ENCODE measurements at regions not wholly inside any gene's neighbourhood (a gene's known extent, or its start where the extent isn't known, plus 50 kb on each side); places are given as distances from the start of the nearest gene placed in this dataset.
"Not testable (repeated sequence)": the region's sequence is repeated elsewhere in the genome, so short reads cannot be mapped to it uniquely, and the experiment has no call there.

DNA sequence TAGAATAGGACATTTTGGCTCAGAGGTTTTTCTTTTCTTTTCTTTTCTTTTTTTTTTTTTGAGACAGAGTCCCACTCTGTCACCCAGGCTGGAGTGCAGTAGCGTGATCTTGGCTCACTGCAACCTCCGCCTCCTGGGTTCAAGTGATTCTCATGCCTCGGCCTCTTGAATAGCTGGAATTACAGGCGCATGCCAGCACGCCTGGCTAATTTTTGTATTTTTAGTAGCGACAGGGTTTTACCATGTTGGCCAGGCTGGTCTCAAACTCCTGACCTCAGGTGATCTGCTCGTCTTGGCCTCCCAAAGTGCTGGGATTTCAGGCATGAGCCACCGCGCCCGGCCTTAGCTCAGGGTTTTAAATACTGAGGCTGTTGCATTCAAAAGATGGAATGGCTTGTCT, 156.1 kb downstream of the PRL start:
- not testable (repeated sequence) for DNase-seq; H2BK120ac ChIP-seq (ENCODE audit: low read depth, low read length); H3K4me3 ChIP-seq (ENCODE audit: insufficient read depth in 1 of 2, low read depth in 1 of 2, low read length in 2 of 2); H3K18ac ChIP-seq (ENCODE audit: low read depth in 1 of 2, low read length in 2 of 2); H2BK5ac ChIP-seq (ENCODE audit: low read depth, low read length, poor library complexity, severe bottlenecking); H4K91ac ChIP-seq (ENCODE audit: low read length); H3K9ac ChIP-seq (ENCODE audit: low read length); H3K36me3 ChIP-seq (ENCODE audit: control insufficient read depth in 1 of 2, insufficient read depth in 2 of 2, low read depth in 1 of 2, low read length in 2 of 2); H2BK12ac ChIP-seq (ENCODE audit: low read length in 2 of 2); H3K9me3 ChIP-seq (ENCODE audit: control insufficient read depth, low read length); H2AFZ ChIP-seq (ENCODE audit: low read depth, low read length); H4K8ac ChIP-seq (ENCODE audit: low read length); H3K23ac ChIP-seq (ENCODE audit: low read length in 2 of 2); H3K4me2 ChIP-seq (ENCODE audit: low read length, poor library complexity, severe bottlenecking); H3K27ac ChIP-seq (ENCODE audit: low read length, poor library complexity, severe bottlenecking); H3K4ac ChIP-seq (ENCODE audit: low read depth in 1 of 2, low read length in 2 of 2); H3K14ac ChIP-seq (ENCODE audit: low read length in 2 of 2); H2BK15ac ChIP-seq (ENCODE audit: low read depth, poor library complexity, severe bottlenecking); H3K27me3 ChIP-seq (ENCODE audit: control insufficient read depth in 1 of 2, insufficient read depth in 1 of 2, low read length in 2 of 2); H3K4me1 ChIP-seq (ENCODE audit: control insufficient read depth, insufficient read depth, low read depth, low read length); H3K79me1 ChIP-seq (replicated peaks; ENCODE audit: low read length, poor library complexity, severe bottlenecking)
- WGBS, result 98% methylated on average over 10 of the region's 10 CpGs
- H2AK5ac ChIP-seq (ENCODE audit: low read length, severe bottlenecking), result peak overlapping the region; percentile 36

DNA sequence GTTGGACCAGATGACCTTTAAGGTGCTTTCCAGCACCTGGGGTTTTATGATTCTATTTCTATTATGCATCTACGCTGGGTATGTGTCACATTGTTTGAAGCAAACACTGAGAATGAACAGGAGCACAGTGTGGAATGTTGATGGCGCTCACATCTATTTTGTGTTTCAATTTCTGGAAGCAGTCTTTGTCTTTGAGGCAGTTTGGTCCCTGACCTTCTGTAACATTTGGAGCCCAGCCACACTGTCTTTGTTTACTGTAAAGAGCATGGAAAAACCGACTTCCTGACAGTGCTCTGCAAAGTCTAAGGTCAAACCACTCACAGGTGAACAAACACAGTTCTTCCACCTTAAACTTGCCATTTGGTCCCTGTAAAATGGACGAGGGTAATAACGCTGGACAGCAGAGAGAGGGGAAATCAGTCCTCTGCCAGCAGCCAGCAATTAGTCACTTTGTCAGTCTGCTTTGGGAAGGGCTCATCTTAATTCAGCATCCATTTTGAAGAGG, 155.5 kb downstream of the PRL start:
- Histone ChIP-seq H3K9ac (ENCODE audit: low read length) (no peak overlapping the region), H3K36me3 (ENCODE audit: control insufficient read depth in 1 of 2, insufficient read depth in 2 of 2, low read depth in 1 of 2, low read length in 2 of 2) (no peaks in the 10 kb centered on the region), H3K23ac (ENCODE audit: low read length in 2 of 2) (no peak overlapping the region), H3K4me3 (ENCODE audit: insufficient read depth in 1 of 2, low read depth in 1 of 2, low read length in 2 of 2) (no peak overlapping the region), H2BK5ac (ENCODE audit: low read depth, low read length, poor library complexity, severe bottlenecking) (no peak overlapping the region), H3K27ac (ENCODE audit: low read length, poor library complexity, severe bottlenecking) (no peak overlapping the region), H3K27me3 (ENCODE audit: control insufficient read depth in 1 of 2, insufficient read depth in 1 of 2, low read length in 2 of 2) (peaks cover 0 to 4% of the 10 kb centered on the region in 2 experiments), H3K14ac (ENCODE audit: low read length in 2 of 2) (no peak overlapping the region), H3K4me1 (ENCODE audit: control insufficient read depth, insufficient read depth, low read depth, low read length) (peaks cover 6% of the 10 kb centered on the region), H2BK15ac (ENCODE audit: low read depth, poor library complexity, severe bottlenecking) (no peak overlapping the region), H2BK120ac (ENCODE audit: low read depth, low read length) (no peak overlapping the region), H3K4ac (ENCODE audit: low read depth in 1 of 2, low read length in 2 of 2) (no peak overlapping the region), H2BK12ac (ENCODE audit: low read length in 2 of 2) (no peak overlapping the region), H3K9me3 (ENCODE audit: control insufficient read depth, low read length) (no peaks in the 10 kb centered on the region), H2AK5ac (ENCODE audit: low read length, severe bottlenecking) (peak overlapping the region; percentile 36), H2AFZ (ENCODE audit: low read depth, low read length) (no peak overlapping the region), H4K8ac (ENCODE audit: low read length) (no peak overlapping the region), H3K79me1 (replicated peaks; ENCODE audit: low read length, poor library complexity, severe bottlenecking) (no peaks in the 10 kb centered on the region), H4K91ac (ENCODE audit: low read length) (no peak overlapping the region), H3K18ac (ENCODE audit: low read depth in 1 of 2, low read length in 2 of 2) (no peak overlapping the region), H3K4me2 (ENCODE audit: low read length, poor library complexity, severe bottlenecking) (no peak overlapping the region)
- WGBS, result 47% methylated on average over 5 of the region's 5 CpGs
- DNase-seq, result peak; percentile 16

DNA sequence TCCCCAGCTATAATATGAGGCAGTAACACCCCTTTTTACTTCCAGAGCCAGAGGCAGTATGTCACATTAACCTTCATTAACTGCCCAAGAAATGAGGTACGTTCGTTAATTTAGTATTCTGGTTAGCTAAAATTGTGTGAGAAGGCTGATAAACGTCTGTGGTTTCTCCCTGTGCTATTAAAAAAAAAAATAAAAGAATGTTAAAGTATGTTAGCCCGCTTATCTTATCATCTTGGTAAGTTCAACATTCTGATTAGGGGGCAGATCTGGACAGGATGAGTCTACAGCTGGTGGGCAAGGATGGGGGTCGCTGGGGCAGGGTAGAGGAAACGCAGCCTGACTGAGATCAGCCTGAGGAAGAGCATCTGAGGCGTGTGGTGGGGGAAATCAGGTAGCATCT, 154.0 kb downstream of the PRL start:
- Histone ChIP-seq H3K23ac (ENCODE audit: low read length in 2 of 2) (no peak overlapping the region), H2BK12ac (ENCODE audit: low read length in 2 of 2) (no peak overlapping the region), H3K14ac (ENCODE audit: low read length in 2 of 2) (no peak overlapping the region), H3K4me1 (ENCODE audit: control insufficient read depth, insufficient read depth, low read depth, low read length) (peaks cover 16% of the 10 kb centered on the region), H3K9ac (ENCODE audit: low read length) (no peak overlapping the region), H4K91ac (ENCODE audit: low read length) (no peak overlapping the region), H3K9me3 (ENCODE audit: control insufficient read depth, low read length) (no peaks in the 10 kb centered on the region), H2BK120ac (ENCODE audit: low read depth, low read length) (no peak overlapping the region), H3K4me2 (ENCODE audit: low read length, poor library complexity, severe bottlenecking) (no peak overlapping the region), H2BK15ac (ENCODE audit: low read depth, poor library complexity, severe bottlenecking) (no peak overlapping the region), H3K27me3 (ENCODE audit: control insufficient read depth in 1 of 2, insufficient read depth in 1 of 2, low read length in 2 of 2) (peaks cover 0 to 4% of the 10 kb centered on the region in 2 experiments), H3K79me1 (replicated peaks; ENCODE audit: low read length, poor library complexity, severe bottlenecking) (peaks cover 1% of the 10 kb centered on the region), H3K4me3 (ENCODE audit: insufficient read depth in 1 of 2, low read depth in 1 of 2, low read length in 2 of 2) (no peak overlapping the region), H4K8ac (ENCODE audit: low read length) (no peak overlapping the region), H2AK5ac (ENCODE audit: low read length, severe bottlenecking) (no peak overlapping the region), H2BK5ac (ENCODE audit: low read depth, low read length, poor library complexity, severe bottlenecking) (no peak overlapping the region), H3K36me3 (ENCODE audit: control insufficient read depth in 1 of 2, insufficient read depth in 2 of 2, low read depth in 1 of 2, low read length in 2 of 2) (no peaks in the 10 kb centered on the region), H3K4ac (ENCODE audit: low read depth in 1 of 2, low read length in 2 of 2) (no peak overlapping the region), H2AFZ (ENCODE audit: low read depth, low read length) (no peak overlapping the region), H3K18ac (ENCODE audit: low read depth in 1 of 2, low read length in 2 of 2) (no peak overlapping the region), H3K27ac (ENCODE audit: low read length, poor library complexity, severe bottlenecking) (no peak overlapping the region)
- no peak for DNase-seq
- WGBS, result 85% methylated on average over 6 of the region's 7 CpGs

DNA sequence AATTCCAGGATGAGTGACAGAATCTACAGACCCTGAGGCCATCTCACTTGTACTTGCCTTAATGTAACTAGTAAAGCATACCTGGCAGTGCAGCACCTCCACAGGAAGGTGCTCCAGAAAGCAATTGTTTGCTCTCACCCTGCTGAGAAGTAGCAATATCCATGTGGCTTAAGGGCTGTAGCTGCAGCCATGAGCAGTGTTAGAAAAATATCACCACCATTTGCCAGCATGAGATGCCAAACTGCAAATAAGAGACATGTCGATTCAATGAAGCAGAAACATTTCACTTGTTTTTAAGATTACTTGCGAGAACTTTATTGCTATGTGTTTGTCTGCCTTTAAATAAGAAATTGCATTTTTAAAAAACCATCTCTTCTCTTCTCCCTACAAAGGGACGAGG, 151.5 kb downstream of the PRL start:
- peaks cover 20% of the 10 kb centered on the region for H3K4me1 ChIP-seq (ENCODE audit: control insufficient read depth, insufficient read depth, low read depth, low read length)
- H2AFZ ChIP-seq (ENCODE audit: low read depth, low read length), result no peak overlapping the region
- no peak overlapping the region for H3K27ac ChIP-seq (ENCODE audit: low read length, poor library complexity, severe bottlenecking)
- H4K8ac ChIP-seq (ENCODE audit: low read length), result no peak overlapping the region
- no peak overlapping the region for H2BK120ac ChIP-seq (ENCODE audit: low read depth, low read length)
- no peak overlapping the region for H4K91ac ChIP-seq (ENCODE audit: low read length)
- DNase-seq, result no peak
- no peak overlapping the region for H3K9ac ChIP-seq (ENCODE audit: low read length)
- H3K4ac ChIP-seq (ENCODE audit: low read depth in 1 of 2, low read length in 2 of 2), result no peak overlapping the region
- no peak overlapping the region for H3K14ac ChIP-seq (ENCODE audit: low read length in 2 of 2)
- no peaks in the 10 kb centered on the region for H3K36me3 ChIP-seq (ENCODE audit: control insufficient read depth in 1 of 2, insufficient read depth in 2 of 2, low read depth in 1 of 2, low read length in 2 of 2)
- no peaks in the 10 kb centered on the region for H3K9me3 ChIP-seq (ENCODE audit: control insufficient read depth, low read length)
- WGBS, result 80% methylated on average over 1 of the region's 3 CpGs
- H3K79me1 ChIP-seq (replicated peaks; ENCODE audit: low read length, poor library complexity, severe bottlenecking), result peaks cover 1% of the 10 kb centered on the region
- no peak overlapping the region for H2BK12ac ChIP-seq (ENCODE audit: low read length in 2 of 2)
- no peak overlapping the region for H3K18ac ChIP-seq (ENCODE audit: low read depth in 1 of 2, low read length in 2 of 2)
- no peak overlapping the region for H2BK5ac ChIP-seq (ENCODE audit: low read depth, low read length, poor library complexity, severe bottlenecking)
- no peak overlapping the region for H2BK15ac ChIP-seq (ENCODE audit: low read depth, poor library complexity, severe bottlenecking)
- H2AK5ac ChIP-seq (ENCODE audit: low read length, severe bottlenecking), result peak overlapping the region; percentile 38
- peaks cover 0 to 4% of the 10 kb centered on the region in 2 experiments for H3K27me3 ChIP-seq (ENCODE audit: control insufficient read depth in 1 of 2, insufficient read depth in 1 of 2, low read length in 2 of 2)
- peak overlapping the region in 1 of 2 experiments; percentile 70 for H3K23ac ChIP-seq (ENCODE audit: low read length in 2 of 2)
- no peak overlapping the region for H3K4me3 ChIP-seq (ENCODE audit: insufficient read depth in 1 of 2, low read depth in 1 of 2, low read length in 2 of 2)
- no peak overlapping the region for H3K4me2 ChIP-seq (ENCODE audit: low read length, poor library complexity, severe bottlenecking)

Data from mesenchymal stem cell (in vitro differentiated cells and primary cell).